CD8-positive, alpha-beta memory T cell (primary cell): ENCODE measurements at regions not wholly inside any gene's neighbourhood (a gene's known extent, or its start where the extent isn't known, plus 50 kb on each side); places are given as distances from the start of the nearest gene placed in this dataset.

Experiments used
- CTCF ChIA-PET: fragments of 350-600 bp; sonication (Branson Sonifier 250); formaldehyde crosslinking; loops from one replicate; lab custom pipeline; 2021; ENCODE audit warnings: antibody characterized with exemption; lab: Charles Lee
- POLR2A ChIA-PET: fragments of 350-600 bp; sonication (Branson Sonifier 250); formaldehyde crosslinking; loops from one replicate; lab custom pipeline; 2021; ENCODE audit warnings: antibody characterized with exemption; lab: Charles Lee
- DNase-seq, 5 donors: peaks; one replicate each; pipeline versions ENCODE4 v3.0.0 to v3.0.0-alpha.2; 2020 to 2022; ENCODE audit warnings: mixed read lengths in 1 of 5
- H3K27ac ChIP-seq: one replicate; pipeline ENCODE4 v1.7.0; 2013; ENCODE audit warnings: low read depth, mild to moderate bottlenecking, low read length, moderate library complexity
- H3K27me3 ChIP-seq: 2 replicates; pipeline ENCODE4 v1.7.0; 2013; ENCODE audit warnings: low read length, mild to moderate bottlenecking; ENCODE audit not compliant: insufficient read depth, poor library complexity, severe bottlenecking
- H3K36me3 ChIP-seq: 2 replicates; pipeline ENCODE4 v1.7.0; 2013; ENCODE audit warnings: mild to moderate bottlenecking, low read length, moderate library complexity; ENCODE audit not compliant: insufficient read depth
- H3K4me1 ChIP-seq: 2 replicates; pipeline ENCODE4 v1.7.0; 2013; ENCODE audit warnings: mild to moderate bottlenecking, low read length, moderate library complexity; ENCODE audit not compliant: insufficient read depth
- H3K4me3 ChIP-seq: 2 replicates; pipeline ENCODE4 v1.7.0; 2013; ENCODE audit warnings: mild to moderate bottlenecking, low read length
- H3K9me3 ChIP-seq: 2 replicates; pipeline ENCODE4 v1.7.0; 2013; ENCODE audit warnings: mild to moderate bottlenecking, low read length
- H3K27ac Mint-ChIP-seq, 8 donors: one replicate each; pipeline ENCODE4 v1.8.0; 2020 to 2021; ENCODE audit warnings: mixed read lengths in 8 of 8, mild to moderate bottlenecking in 6 of 8, inconsistent platforms in 3 of 8, moderate library complexity in 3 of 8
- H3K27me3 Mint-ChIP-seq, 2 donors: one replicate each; pipeline ENCODE4 v1.8.0; 2020 to 2021; ENCODE audit warnings: mixed read lengths in 2 of 2, mild to moderate bottlenecking in 1 of 2, moderate library complexity in 1 of 2
- H3K36me3 Mint-ChIP-seq, 3 donors: one replicate each; pipeline ENCODE4 v1.8.0; 2020 to 2021; ENCODE audit warnings: mixed read lengths in 3 of 3, inconsistent platforms in 1 of 3, mild to moderate bottlenecking in 1 of 3
- H3K4me1 Mint-ChIP-seq, 3 donors: one replicate each; pipeline ENCODE4 v1.8.0; 2020 to 2021; ENCODE audit warnings: mixed read lengths in 3 of 3, inconsistent platforms in 1 of 3, mild to moderate bottlenecking in 1 of 3
- H3K4me3 Mint-ChIP-seq, 7 donors: one replicate each; pipeline ENCODE4 v1.8.0; 2020 to 2021; ENCODE audit warnings: mixed read lengths in 7 of 7, mild to moderate bottlenecking in 6 of 7, moderate library complexity in 4 of 7, inconsistent platforms in 2 of 7
- H3K9me3 Mint-ChIP-seq, 5 donors: one replicate each; pipeline ENCODE4 v1.8.0; 2020 to 2022; ENCODE audit warnings: mixed read lengths in 5 of 5, mild to moderate bottlenecking in 3 of 5, moderate library complexity in 2 of 5, inconsistent platforms in 1 of 5

DNA sequence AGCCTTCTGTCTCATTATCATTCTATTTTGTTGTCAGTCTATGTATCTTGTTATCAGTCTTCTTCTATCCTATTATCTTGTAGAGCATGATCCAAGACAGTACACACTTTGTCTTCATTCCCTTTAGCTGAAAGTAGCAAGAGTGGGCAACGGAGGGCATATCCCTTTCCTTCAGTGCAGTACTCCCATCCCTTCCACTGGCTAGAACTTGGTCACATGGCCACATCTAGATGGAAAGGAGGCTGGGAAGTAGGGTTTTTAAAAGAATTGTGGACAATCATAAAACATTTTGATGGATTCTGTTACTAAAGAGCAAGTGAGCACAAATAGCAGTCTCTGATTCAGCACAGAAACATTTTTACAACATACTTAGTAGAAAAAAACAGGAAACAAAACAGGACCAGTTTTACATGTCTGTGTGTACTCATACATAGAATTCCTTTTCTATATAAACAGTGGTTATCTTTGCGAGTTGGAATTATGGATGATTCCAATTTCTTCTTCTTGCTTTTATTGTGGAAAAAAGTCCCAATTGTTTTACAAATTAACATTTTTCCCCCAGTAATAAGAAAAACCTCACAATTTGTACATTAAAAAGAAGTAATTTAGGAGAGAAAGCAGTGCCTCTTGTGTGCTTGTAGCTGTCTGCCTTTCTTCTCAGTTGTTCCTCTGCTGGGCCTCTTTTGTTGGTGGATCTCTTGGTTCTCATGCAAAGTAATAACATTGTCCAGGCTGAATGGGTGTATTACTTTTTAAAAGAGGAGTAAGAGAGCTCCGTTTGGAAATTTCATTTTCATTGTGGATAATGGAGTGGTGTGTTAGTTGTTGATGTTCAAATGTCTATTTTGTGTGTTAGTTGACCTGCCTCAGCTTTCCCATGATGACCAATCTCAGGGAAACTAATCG is 410.9 kb upstream of the TRPC7 start:
- H3K4me3 Mint-ChIP-seq: no peak overlapping the region
- ChIA-PET CTCF (no interaction called here), POLR2A (no interaction called here)
- no peak for DNase-seq
- no peaks in the 10 kb centered on the region for H3K36me3 Mint-ChIP-seq
- no peak overlapping the region for H3K4me3 ChIP-seq
- H3K27me3 Mint-ChIP-seq: peaks cover 0 to 1% of the 10 kb centered on the region in 2 donors
- no peaks in the 10 kb centered on the region for H3K4me1 ChIP-seq
- no peaks in the 10 kb centered on the region for H3K36me3 ChIP-seq
- no peaks in the 10 kb centered on the region for H3K27me3 ChIP-seq
- peaks cover 0 to 3% (median 0%) of the 10 kb centered on the region in 5 donors for H3K9me3 Mint-ChIP-seq
- no peaks in the 10 kb centered on the region for H3K4me1 Mint-ChIP-seq
- H3K27ac ChIP-seq: no peak overlapping the region
- no peaks in the 10 kb centered on the region for H3K9me3 ChIP-seq
- H3K27ac Mint-ChIP-seq: no peak overlapping the region

- Mint-ChIP-seq H3K4me1 (no peaks in the 10 kb centered on the region), H3K27me3 (peaks cover 0 to 1% of the 10 kb centered on the region in 2 donors), H3K36me3 (no peaks in the 10 kb centered on the region), H3K9me3 (peaks cover 0 to 11% (median 2%) of the 10 kb centered on the region in 5 donors), H3K4me3 (no peak overlapping the region), H3K27ac (peak overlapping the region in 1 of 8 donors; percentile 74)
- Histone ChIP-seq H3K4me1 (no peaks in the 10 kb centered on the region), H3K27me3 (no peaks in the 10 kb centered on the region), H3K9me3 (no peaks in the 10 kb centered on the region), H3K4me3 (no peak overlapping the region), H3K36me3 (no peaks in the 10 kb centered on the region), H3K27ac (no peak overlapping the region)
- POLR2A ChIA-PET: no interaction called here
- CTCF ChIA-PET: no interaction called here
- DNase-seq: no peak
Observed at GRCh38 chr5:136772491-136772890, 407.1 kb upstream of the TRPC7 start.

GRCh38 chr5:136769900-136770684 is 404.7 kb upstream of the TRPC7 start:
- H3K9me3 ChIP-seq: no peaks in the 10 kb centered on the region
- no peaks in the 10 kb centered on the region for H3K36me3 ChIP-seq
- no peak overlapping the region for H3K4me3 ChIP-seq
- no peaks in the 10 kb centered on the region for H3K4me1 ChIP-seq
- Mint-ChIP-seq H3K36me3 (no peaks in the 10 kb centered on the region), H3K27ac (no peak overlapping the region), H3K9me3 (peaks cover 0 to 15% (median 2%) of the 10 kb centered on the region in 5 donors), H3K4me1 (no peaks in the 10 kb centered on the region), H3K4me3 (no peak overlapping the region), H3K27me3 (peaks cover 0 to 1% of the 10 kb centered on the region in 2 donors)
- H3K27ac ChIP-seq: no peak overlapping the region
- CTCF ChIA-PET: interaction anchor here (1.0 to 1.9 kb wide), 5 partner anchors 85 to 520 kb away, joined by 3 to 19 read pairs (median 6); partner anchors contain the start of gene TRPC7
- no peaks in the 10 kb centered on the region for H3K27me3 ChIP-seq
- POLR2A ChIA-PET: no interaction called here
- peak in 4 of 5 donors; percentile 4 to 59 (median 7) for DNase-seq

DNA sequence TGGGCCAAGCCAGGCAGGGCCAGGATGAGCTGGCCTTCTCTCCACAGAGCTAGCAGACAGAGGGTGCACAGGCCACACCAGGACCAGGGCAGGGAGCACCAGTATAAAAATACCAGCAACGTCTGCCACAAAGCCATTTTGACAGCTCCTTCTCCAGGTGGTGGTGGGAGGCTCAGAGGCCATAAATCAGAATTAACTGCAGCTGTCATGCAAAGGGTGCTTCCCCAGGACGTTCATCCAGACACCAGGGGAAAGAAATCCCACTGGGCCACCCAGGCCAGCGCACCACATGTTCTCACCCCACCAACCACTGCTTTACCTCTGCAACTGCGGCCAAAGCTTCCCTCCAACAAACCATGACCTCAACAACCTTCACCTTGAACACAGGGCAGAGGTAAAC is 403.7 kb upstream of the TRPC7 start:
- Mint-ChIP-seq H3K9me3 (peaks cover 0 to 15% (median 2%) of the 10 kb centered on the region in 5 donors), H3K4me1 (no peaks in the 10 kb centered on the region), H3K27ac (no peak overlapping the region), H3K4me3 (no peak overlapping the region), H3K36me3 (no peaks in the 10 kb centered on the region), H3K27me3 (peaks cover 0 to 1% of the 10 kb centered on the region in 2 donors)
- Histone ChIP-seq H3K4me1 (no peaks in the 10 kb centered on the region), H3K27ac (no peak overlapping the region), H3K4me3 (no peak overlapping the region), H3K9me3 (no peaks in the 10 kb centered on the region), H3K36me3 (no peaks in the 10 kb centered on the region), H3K27me3 (no peaks in the 10 kb centered on the region)
- ChIA-PET POLR2A (no interaction called here), CTCF (interaction anchor here (1.1 to 1.9 kb wide), 4 partner anchors 243 to 519 kb away, joined by 3 to 19 read pairs (median 6); partner anchors contain the start of gene TRPC7)
- no peak for DNase-seq

- Histone ChIP-seq H3K27me3 (no peaks in the 10 kb centered on the region), H3K9me3 (no peaks in the 10 kb centered on the region), H3K4me1 (no peaks in the 10 kb centered on the region), H3K36me3 (no peaks in the 10 kb centered on the region), H3K27ac (no peak overlapping the region), H3K4me3 (no peak overlapping the region)
- no peak overlapping the region for H3K27ac Mint-ChIP-seq
- no peaks in the 10 kb centered on the region for H3K4me1 Mint-ChIP-seq
- H3K36me3 Mint-ChIP-seq: no peaks in the 10 kb centered on the region
- H3K4me3 Mint-ChIP-seq: no peak overlapping the region
- peaks cover 0 to 16% (median 3%) of the 10 kb centered on the region in 5 donors for H3K9me3 Mint-ChIP-seq
- no peak for DNase-seq
- ChIA-PET CTCF (interaction anchor here (1.1 kb wide), 1 partner anchor 401 kb away, joined by 3 read pairs; no protein-coding TSS in a partner anchor), POLR2A (no interaction called here)
- peaks cover 0 to 1% of the 10 kb centered on the region in 2 donors for H3K27me3 Mint-ChIP-seq
Observed at GRCh38 chr5:136768457-136768856, 403.1 kb upstream of the TRPC7 start.

DNA sequence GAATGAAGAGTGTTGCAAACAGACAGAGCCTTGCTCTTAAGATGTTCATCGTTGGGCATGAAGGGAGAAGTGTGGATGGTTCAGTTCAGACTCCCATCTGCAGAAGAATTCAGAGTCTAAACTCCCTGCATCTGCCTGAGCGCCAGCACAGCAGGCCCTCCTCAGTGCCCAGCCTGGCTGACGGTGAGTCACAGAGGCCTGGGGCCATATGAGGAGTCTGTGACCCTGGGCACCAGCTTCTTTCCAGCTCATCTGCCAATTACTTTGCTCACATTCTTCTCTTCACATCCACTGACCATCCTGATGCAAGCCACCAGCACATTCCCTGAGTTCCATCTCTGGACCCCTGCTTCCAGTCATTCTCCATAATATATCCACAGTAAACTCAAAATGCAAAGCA is 401.1 kb upstream of the TRPC7 start:
- no peaks in the 10 kb centered on the region for H3K27me3 Mint-ChIP-seq
- Histone ChIP-seq H3K4me1 (no peaks in the 10 kb centered on the region), H3K36me3 (no peaks in the 10 kb centered on the region), H3K27me3 (no peaks in the 10 kb centered on the region), H3K4me3 (no peak overlapping the region), H3K27ac (no peak overlapping the region), H3K9me3 (no peaks in the 10 kb centered on the region)
- DNase-seq: no peak
- peak overlapping the region in 1 of 8 donors; percentile 21 for H3K27ac Mint-ChIP-seq
- ChIA-PET CTCF (no interaction called here), POLR2A (no interaction called here)
- H3K4me1 Mint-ChIP-seq: no peaks in the 10 kb centered on the region
- H3K4me3 Mint-ChIP-seq: no peak overlapping the region
- no peaks in the 10 kb centered on the region for H3K36me3 Mint-ChIP-seq
- H3K9me3 Mint-ChIP-seq: peaks cover 0 to 16% (median 3%) of the 10 kb centered on the region in 5 donors

GRCh38 chr5:136764601-136765000 is 399.3 kb upstream of the TRPC7 start:
- no peak overlapping the region for H3K4me3 Mint-ChIP-seq
- ChIA-PET POLR2A (no interaction called here), CTCF (no interaction called here)
- no peaks in the 10 kb centered on the region for H3K27me3 Mint-ChIP-seq
- H3K27me3 ChIP-seq: no peaks in the 10 kb centered on the region
- peaks cover 0 to 12% (median 3%) of the 10 kb centered on the region in 5 donors for H3K9me3 Mint-ChIP-seq
- H3K36me3 Mint-ChIP-seq: no peaks in the 10 kb centered on the region
- DNase-seq: no peak
- H3K4me3 ChIP-seq: no peak overlapping the region
- H3K4me1 Mint-ChIP-seq: no peaks in the 10 kb centered on the region
- no peak overlapping the region for H3K27ac ChIP-seq
- H3K4me1 ChIP-seq: no peaks in the 10 kb centered on the region
- H3K36me3 ChIP-seq: no peaks in the 10 kb centered on the region
- no peak overlapping the region for H3K27ac Mint-ChIP-seq
- H3K9me3 ChIP-seq: no peaks in the 10 kb centered on the region

DNA sequence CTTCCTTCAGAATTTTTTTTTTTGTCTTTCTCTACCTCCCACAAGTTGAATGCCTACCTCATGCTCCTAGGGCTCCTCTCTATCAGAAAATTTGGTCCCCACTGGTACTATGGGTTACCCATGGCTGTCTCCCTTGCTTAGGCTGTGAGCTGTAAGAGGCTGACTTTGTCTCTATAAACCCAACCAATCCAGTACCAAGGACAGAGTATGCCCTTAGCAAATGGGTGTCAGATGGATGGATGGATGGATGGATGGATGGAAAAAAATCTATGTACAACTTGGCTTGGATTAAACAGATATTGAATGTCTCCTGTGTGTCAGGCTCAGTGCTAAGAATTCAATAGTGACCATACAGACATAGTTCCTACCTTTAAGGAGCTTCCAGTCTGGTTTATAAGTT is 398.2 kb upstream of the TRPC7 start:
- no peaks in the 10 kb centered on the region for H3K4me1 ChIP-seq
- ChIA-PET CTCF (no interaction called here), POLR2A (no interaction called here)
- H3K36me3 ChIP-seq: no peaks in the 10 kb centered on the region
- Mint-ChIP-seq H3K4me1 (no peaks in the 10 kb centered on the region), H3K9me3 (peaks cover 0 to 10% (median 3%) of the 10 kb centered on the region in 5 donors), H3K27ac (no peak overlapping the region), H3K27me3 (no peaks in the 10 kb centered on the region), H3K4me3 (no peak overlapping the region), H3K36me3 (no peaks in the 10 kb centered on the region)
- no peaks in the 10 kb centered on the region for H3K9me3 ChIP-seq
- DNase-seq: no peak
- H3K27me3 ChIP-seq: no peaks in the 10 kb centered on the region
- no peak overlapping the region for H3K4me3 ChIP-seq
- no peak overlapping the region for H3K27ac ChIP-seq
